Spleen (tissue), 7 donors: ENCODE measurements at regions not wholly inside any gene's neighbourhood (a gene's known extent, or its start where the extent isn't known, plus 50 kb on each side); places are given as distances from the start of the nearest gene placed in this dataset.

Experiments
- CTCF ChIP-seq, 11 experiments: fragments of 200-600 bp in 7 of 11; fragments of 450-650 bp in 4 of 11; sonication (generic) in 4 of 11; IDR thresholded peaks in 8 of 11; conservative IDR thresholded peaks in 3 of 11; 1 replicate in 7 of 11; 2 replicates in 4 of 11; pipeline versions ENCODE4 v1.4.0 to v1.8.0; 2016 to 2021; ENCODE audit warnings: antibody characterized with exemption in 11 of 11, inconsistent platforms in 4 of 11, mild to moderate bottlenecking in 1 of 11
- POLR2A ChIP-seq, 3 donors: fragments of 450-650 bp; IDR thresholded peaks; one replicate each; pipeline ENCODE4 v1.5.1; 2017; ENCODE audit warnings: antibody characterized with exemption in 3 of 3, mild to moderate bottlenecking in 1 of 3
- POLR2AphosphoS5 ChIP-seq, 3 donors: sonication (generic); formaldehyde crosslinking; IDR thresholded peaks; one replicate each; pipeline ENCODE4 v1.5.1; 2017; ENCODE audit warnings: antibody characterized with exemption in 3 of 3
- donor health status: DM: no; HTN: no; CAD: no; lungs with moderate emphysema.
- donor health status: DM: no; HTN: no; CAD: no.
- donor health status: DM: no; HTN: no; CAD: no.

- TF ChIP-seq POLR2A (IDR thresholded peaks at IDR 0.05) (no peak), POLR2AphosphoS5 (IDR thresholded peaks at IDR 0.05) (no peak), CTCF (IDR thresholded peaks at IDR 0.05 in 8 of 11, conservative IDR thresholded peaks at IDR 0.05 in 3 of 11) (no peak)
Observed at GRCh38 chr11:29876192-29876591, 140.6 kb downstream of the KCNA4 start.
